ENCODE measurements at regions not wholly inside any gene's neighbourhood (a gene's known extent, or its start where the extent isn't known, plus 50 kb on each side); places are given as distances from the start of the nearest gene placed in this dataset.
"Not testable (repeated sequence)": the region's sequence is repeated elsewhere in the genome, so short reads cannot be mapped to it uniquely, and the experiment has no call there.

DNA sequence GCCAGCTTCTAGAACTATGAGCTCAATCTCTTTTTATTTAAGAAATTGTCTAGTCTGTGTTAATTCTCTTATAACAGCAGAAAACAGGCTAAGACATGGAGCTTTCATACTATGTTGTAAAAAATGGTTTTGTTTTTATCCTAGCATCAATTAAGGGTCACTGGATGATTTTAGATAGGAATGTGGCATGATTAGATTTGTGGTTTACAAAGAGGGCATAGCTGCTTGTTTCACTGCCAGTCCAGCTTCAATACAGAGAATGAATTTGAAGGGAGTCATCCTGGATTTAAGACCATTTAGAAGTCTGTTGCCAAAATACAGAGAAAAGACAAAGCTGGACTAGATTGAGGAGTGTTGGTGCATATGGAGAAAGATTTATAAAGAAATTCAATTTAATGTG, 532.6 kb upstream of the CCDC54 start:
- no peak overlapping the region for H3K9ac ChIP-seq (ENCODE audit: low read depth, low read length, poor library complexity, severe bottlenecking)

DNA sequence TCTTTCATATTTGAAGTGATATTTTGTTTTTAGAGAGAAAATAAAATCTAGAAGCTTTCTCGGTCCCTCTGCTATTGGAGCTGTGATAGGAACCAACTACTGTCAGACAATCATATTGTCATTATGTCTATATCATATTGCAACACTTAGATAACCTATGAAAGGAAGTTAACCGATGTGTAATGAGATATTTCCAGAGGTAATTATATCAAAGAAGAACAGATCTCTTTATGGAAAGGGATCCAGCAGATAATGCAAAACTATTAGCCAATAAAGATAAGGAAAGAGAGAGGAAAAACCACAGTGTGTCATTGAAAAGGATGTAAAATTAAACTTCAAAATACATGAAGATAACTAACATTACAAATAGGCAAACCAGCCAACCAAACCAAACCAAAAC, 529.1 kb upstream of the CCDC54 start:
- Histone ChIP-seq H4K20me1 (ENCODE audit: insufficient read depth, low read length, poor library complexity, severe bottlenecking) (no peaks in the 10 kb centered on the region), H3F3A (ENCODE audit: low read depth) (no peaks in the 10 kb centered on the region), H3K4me1 (ENCODE audit: insufficient read depth, low read length, poor library complexity, severe bottlenecking) (peaks cover 11% of the 10 kb centered on the region), H3K79me2 (ENCODE audit: insufficient read depth, low read length) (no peaks in the 10 kb centered on the region), H3K4me3 (ENCODE audit: low read length, poor library complexity, severe bottlenecking) (no peak overlapping the region), H3K9me2 (replicated peaks; ENCODE audit: low read depth, low read length) (no peaks in the 10 kb centered on the region), H3K36me3 (ENCODE audit: insufficient read depth, low read length) (no peaks in the 10 kb centered on the region), H3K27me3 (ENCODE audit: insufficient read depth, low read length, poor library complexity, severe bottlenecking) (no peaks in the 10 kb centered on the region), H3K9me3 (ENCODE audit: insufficient read depth, low read depth, low read length) (no peaks in the 10 kb centered on the region), H3K9ac (ENCODE audit: low read depth, low read length, poor library complexity, severe bottlenecking) (no peak overlapping the region), H3K4me2 (ENCODE audit: low read depth, low read length, poor library complexity, severe bottlenecking) (no peak overlapping the region), H2AFZ (ENCODE audit: low read length) (no peak overlapping the region)
- TF ChIP-seq, protein P1, sequence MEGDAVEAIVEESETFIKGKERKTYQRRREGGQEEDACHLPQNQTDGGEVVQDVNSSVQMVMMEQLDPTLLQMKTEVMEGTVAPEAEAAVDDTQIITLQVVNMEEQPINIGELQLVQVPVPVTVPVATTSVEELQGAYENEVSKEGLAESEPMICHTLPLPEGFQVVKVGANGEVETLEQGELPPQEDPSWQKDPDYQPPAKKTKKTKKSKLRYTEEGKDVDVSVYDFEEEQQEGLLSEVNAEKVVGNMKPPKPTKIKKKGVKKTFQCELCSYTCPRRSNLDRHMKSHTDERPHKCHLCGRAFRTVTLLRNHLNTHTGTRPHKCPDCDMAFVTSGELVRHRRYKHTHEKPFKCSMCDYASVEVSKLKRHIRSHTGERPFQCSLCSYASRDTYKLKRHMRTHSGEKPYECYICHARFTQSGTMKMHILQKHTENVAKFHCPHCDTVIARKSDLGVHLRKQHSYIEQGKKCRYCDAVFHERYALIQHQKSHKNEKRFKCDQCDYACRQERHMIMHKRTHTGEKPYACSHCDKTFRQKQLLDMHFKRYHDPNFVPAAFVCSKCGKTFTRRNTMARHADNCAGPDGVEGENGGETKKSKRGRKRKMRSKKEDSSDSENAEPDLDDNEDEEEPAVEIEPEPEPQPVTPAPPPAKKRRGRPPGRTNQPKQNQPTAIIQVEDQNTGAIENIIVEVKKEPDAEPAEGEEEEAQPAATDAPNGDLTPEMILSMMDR (conservative IDR thresholded peaks at IDR 0.05; ENCODE audit: low read length) = no peak
- no peak for TF ChIP-seq EZH2phosphoT487 (IDR thresholded peaks at IDR 0.05; ENCODE audit: borderline replicate concordance)

More for the DNA sequence above, 532.6 kb upstream of the CCDC54 start:
- Histone ChIP-seq H2AFZ (ENCODE audit: low read length) (no peak overlapping the region), H3K79me2 (ENCODE audit: insufficient read depth, low read length) (no peaks in the 10 kb centered on the region), H3F3A (ENCODE audit: low read depth) (no peaks in the 10 kb centered on the region), H3K4me2 (ENCODE audit: low read depth, low read length, poor library complexity, severe bottlenecking) (no peak overlapping the region), H4K20me1 (ENCODE audit: insufficient read depth, low read length, poor library complexity, severe bottlenecking) (no peaks in the 10 kb centered on the region), H3K4me1 (ENCODE audit: insufficient read depth, low read length, poor library complexity, severe bottlenecking) (peaks cover 12% of the 10 kb centered on the region), H3K9me2 (replicated peaks; ENCODE audit: low read depth, low read length) (no peaks in the 10 kb centered on the region), H3K4me3 (ENCODE audit: low read length, poor library complexity, severe bottlenecking) (no peak overlapping the region), H3K27me3 (ENCODE audit: insufficient read depth, low read length, poor library complexity, severe bottlenecking) (no peaks in the 10 kb centered on the region), H3K9me3 (ENCODE audit: insufficient read depth, low read depth, low read length) (no peaks in the 10 kb centered on the region), H3K36me3 (ENCODE audit: insufficient read depth, low read length) (no peaks in the 10 kb centered on the region)
- TF ChIP-seq, protein P1 (conservative IDR thresholded peaks at IDR 0.05; ENCODE audit: low read length) = no peak
- no peak for TF ChIP-seq EZH2phosphoT487 (IDR thresholded peaks at IDR 0.05; ENCODE audit: borderline replicate concordance)

DNA sequence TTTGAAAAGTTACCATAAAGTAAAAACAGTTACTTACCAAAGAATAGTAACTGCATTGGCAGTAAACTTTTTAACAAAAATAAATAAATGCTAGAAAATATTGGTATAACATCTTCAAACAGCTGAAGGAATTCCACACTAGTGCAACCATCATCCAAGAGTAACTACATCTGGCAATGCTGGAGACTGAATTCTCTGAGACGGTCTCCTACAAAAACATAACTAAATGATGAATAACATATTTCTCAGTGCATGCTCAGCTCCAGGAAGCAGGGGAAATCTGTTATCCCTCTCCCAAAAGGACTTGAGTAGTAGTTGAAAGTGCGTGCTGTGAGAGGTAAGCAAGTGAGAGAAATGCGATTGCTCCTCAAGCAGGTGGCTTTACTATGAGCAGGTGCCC, 526.8 kb upstream of the CCDC54 start:
- Histone ChIP-seq H3K9me3 (ENCODE audit: insufficient read depth, low read depth, low read length) (peaks cover 9% of the 10 kb centered on the region; the same call in 1 of the 2 replicates), H3K4me3 (ENCODE audit: low read length, poor library complexity, severe bottlenecking) (no peak overlapping the region), H2AFZ (ENCODE audit: low read length) (no peak overlapping the region), H3K9ac (ENCODE audit: low read depth, low read length, poor library complexity, severe bottlenecking) (no peak overlapping the region), H4K20me1 (ENCODE audit: insufficient read depth, low read length, poor library complexity, severe bottlenecking) (no peaks in the 10 kb centered on the region), H3K4me2 (ENCODE audit: low read depth, low read length, poor library complexity, severe bottlenecking) (peak overlapping the region; percentile 13), H3K4me1 (ENCODE audit: insufficient read depth, low read length, poor library complexity, severe bottlenecking) (peaks cover 11% of the 10 kb centered on the region), H3K9me2 (replicated peaks; ENCODE audit: low read depth, low read length) (no peaks in the 10 kb centered on the region), H3K27me3 (ENCODE audit: insufficient read depth, low read length, poor library complexity, severe bottlenecking) (no peaks in the 10 kb centered on the region), H3K79me2 (ENCODE audit: insufficient read depth, low read length) (no peaks in the 10 kb centered on the region), H3K36me3 (ENCODE audit: insufficient read depth, low read length) (no peaks in the 10 kb centered on the region), H3F3A (ENCODE audit: low read depth) (no peaks in the 10 kb centered on the region)
- TF ChIP-seq, protein P1 (conservative IDR thresholded peaks at IDR 0.05; ENCODE audit: low read length) = no peak
- TF ChIP-seq EZH2phosphoT487 (IDR thresholded peaks at IDR 0.05; ENCODE audit: borderline replicate concordance) = no peak

DNA sequence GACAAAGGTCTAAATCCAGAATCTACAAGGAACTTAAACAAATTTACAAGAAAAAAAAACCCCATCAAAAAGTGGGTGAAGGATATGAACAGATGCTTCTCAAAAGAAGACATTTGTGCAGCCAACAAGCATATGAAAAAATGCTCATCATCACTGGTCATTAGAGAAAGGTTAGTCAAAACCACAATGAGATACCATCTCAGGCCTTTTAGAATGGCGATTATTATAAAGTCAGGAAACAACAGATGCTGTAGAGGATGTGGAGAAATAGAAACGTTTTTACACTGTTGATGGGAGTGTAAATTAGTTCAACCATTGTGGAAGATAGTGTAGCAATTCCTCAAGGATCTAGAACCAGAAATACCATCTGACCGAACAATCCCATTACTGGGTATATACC, 518.9 kb upstream of the CCDC54 start:
- H3F3A ChIP-seq (ENCODE audit: low read depth); H3K9me2 ChIP-seq (replicated peaks; ENCODE audit: low read depth, low read length); H2AFZ ChIP-seq (ENCODE audit: low read length); H3K27me3 ChIP-seq (ENCODE audit: insufficient read depth, low read length, poor library complexity, severe bottlenecking); H3K36me3 ChIP-seq (ENCODE audit: insufficient read depth, low read length); H3K4me3 ChIP-seq (ENCODE audit: low read length, poor library complexity, severe bottlenecking); H4K20me1 ChIP-seq (ENCODE audit: insufficient read depth, low read length, poor library complexity, severe bottlenecking); H3K79me2 ChIP-seq (ENCODE audit: insufficient read depth, low read length): not testable (repeated sequence)
- Histone ChIP-seq H3K4me2 (ENCODE audit: low read depth, low read length, poor library complexity, severe bottlenecking) (peak overlapping the region; percentile 46), H3K9ac (ENCODE audit: low read depth, low read length, poor library complexity, severe bottlenecking) (peak overlapping the region; percentile 38), H3K9me3 (ENCODE audit: insufficient read depth, low read depth, low read length) (peaks cover 17% of the 10 kb centered on the region), H3K4me1 (ENCODE audit: insufficient read depth, low read length, poor library complexity, severe bottlenecking) (peaks cover 42% of the 10 kb centered on the region)
